ENCODE measurements at regions not wholly inside any gene's neighbourhood (a gene's known extent, or its start where the extent isn't known, plus 50 kb on each side); places are given as distances from the start of the nearest gene placed in this dataset.
"Not testable (repeated sequence)": the region's sequence is repeated elsewhere in the genome, so short reads cannot be mapped to it uniquely, and the experiment has no call there.

DNA sequence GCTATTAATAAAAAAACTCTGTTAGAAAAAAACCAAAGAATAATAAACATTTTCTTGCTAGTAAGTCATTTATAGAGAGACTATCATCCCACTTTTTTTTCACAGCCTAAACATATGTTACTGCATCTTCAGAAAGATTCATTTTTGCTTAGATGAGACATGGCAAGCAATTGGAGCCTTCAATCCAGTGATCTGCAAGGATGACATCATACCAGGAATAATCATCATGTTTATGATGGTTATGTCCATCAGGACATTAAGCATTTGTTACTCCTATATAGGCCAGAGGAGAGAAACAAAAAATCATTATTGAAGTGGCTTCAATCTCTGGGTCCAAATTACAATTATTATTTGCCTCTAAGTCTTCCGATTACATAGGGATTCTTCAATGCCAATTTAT is 626.3 kb upstream of the CCNG1 start:
- no peak for DNase-seq

DNA sequence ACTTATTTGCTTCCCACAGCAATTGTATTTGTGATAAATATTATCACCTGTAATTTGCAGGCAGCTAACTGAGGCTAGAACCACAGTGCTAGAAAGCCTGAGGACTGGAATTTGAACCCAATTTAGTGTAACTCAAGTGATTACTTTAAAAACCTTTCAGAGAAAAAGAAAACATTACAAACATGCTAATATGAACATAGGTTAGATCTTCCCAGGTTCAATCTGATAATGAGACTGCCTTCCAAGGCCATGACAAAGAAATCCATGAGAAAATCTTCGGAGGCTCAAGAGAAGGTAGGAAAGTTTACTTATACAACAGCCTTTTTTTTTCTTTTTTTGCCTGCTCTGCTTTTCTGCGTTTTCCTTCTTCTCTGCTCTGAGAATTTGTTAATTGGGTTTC is 620.6 kb upstream of the CCNG1 start:
- DNase-seq: no peak

DNA sequence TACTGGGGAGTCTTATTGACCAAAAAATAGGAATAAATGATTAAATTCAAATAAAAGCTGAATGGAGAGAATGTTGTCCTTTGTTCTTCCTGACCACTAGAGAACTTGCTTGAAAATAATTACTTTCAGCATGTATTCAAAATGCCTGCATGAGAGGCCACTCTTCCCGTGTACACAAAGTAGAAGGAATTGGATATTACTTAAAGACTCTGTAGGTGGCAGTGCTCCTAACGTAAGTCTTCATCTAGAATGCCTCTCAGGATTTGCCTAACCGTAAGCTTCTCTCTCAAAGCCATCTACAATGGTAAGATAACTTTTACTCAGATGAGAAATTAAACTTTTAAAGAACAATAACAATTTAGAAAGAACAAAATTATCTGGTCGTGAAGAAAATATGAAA is 620.0 kb upstream of the CCNG1 start:
- no peak for DNase-seq

DNA sequence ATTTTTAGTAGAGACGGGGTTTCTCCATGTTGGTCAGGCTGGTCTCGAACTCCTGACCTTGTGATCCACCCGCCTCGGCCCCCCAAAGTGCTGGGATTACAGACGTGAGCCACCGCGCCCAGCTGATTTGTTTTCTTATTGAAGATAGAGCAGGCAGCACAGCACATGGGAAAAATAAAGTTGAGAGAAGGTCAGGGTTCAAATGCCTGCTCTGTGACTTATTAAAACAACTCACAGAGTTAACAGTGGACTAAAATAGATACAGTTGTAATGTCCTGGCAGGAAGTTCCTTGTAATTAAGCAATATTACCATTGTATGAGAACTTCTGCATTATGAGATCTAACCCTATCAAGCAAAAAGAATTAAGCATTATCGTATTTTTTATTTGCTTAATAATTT is 615.7 kb upstream of the CCNG1 start:
- not testable (repeated sequence) for DNase-seq

DNA sequence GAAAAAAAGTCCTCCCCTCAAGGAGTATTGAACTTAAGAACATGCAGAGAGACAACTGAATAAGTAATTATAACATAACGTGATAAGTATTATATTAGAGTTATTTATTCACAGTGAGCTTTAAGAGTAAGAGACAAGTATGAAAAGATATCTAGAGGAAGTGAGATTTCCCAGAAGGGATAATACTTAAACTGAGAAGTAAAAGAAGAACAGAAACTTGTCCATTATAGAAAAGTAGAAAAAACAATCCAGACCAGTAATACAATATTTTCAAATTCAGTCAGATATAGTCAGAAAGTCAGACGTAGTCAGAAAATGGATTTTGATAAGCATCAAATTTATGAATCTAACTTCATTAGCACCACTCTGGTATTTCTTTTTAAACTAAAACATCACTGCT is 613.0 kb upstream of the CCNG1 start:
- no peak for DNase-seq

DNA sequence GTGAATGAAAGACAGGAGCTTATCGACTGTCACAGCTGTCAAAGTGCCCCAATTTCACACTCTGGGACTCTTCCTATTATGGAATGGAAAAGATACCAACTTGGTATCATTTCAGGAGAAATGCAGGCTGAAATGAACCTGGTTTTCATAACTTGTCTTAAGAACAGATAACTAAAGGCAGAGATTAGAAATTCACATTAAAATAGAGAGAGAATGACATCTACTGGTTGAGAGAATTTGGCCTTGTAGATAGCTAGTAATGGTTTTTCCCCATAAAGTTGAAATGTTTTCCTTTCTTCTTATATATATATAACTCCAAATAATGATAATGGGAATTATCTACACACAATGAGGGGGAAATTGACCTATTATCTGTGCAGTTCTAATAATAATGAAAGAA is 600.2 kb upstream of the CCNG1 start:
- no peak for DNase-seq

DNA sequence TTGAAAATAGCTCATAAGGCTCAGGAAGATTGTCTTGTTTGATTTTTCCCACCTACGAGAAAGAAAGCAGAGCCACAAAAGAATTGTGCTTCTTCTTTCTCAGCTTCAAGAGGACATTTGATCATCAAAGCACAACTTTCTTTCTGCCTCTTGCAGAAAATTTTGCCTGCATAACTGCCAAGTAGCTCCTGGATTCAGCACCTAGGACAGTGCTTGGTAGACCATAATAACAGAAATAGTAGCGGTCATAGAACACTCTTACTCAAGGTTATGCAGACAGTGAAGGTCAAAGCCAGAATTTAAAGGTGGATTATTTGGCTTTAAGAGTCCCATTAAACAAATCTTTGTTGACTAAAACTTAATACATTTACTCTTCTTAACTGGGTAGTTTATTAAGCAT is 594.7 kb upstream of the CCNG1 start:
- DNase-seq: no peak

DNA sequence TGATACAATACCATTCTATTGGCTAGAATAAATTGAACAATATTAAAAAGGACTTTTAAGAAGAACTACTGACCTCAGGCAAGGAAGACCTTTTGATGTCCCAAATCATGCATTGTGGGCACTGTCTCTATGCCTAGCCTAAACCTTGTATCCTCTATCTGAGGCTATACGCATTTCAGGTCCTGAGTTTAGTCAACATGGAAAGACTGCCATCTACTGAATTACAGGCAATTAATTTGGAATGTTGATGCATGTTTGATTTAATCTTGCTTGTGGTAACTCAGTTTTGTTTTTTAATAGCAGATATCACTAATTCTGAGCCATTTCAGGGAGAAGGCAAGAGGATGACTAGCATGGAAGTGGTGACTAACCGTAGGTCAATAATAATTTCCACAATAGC is 585.3 kb upstream of the CCNG1 start:
- DNase-seq: no peak

DNA sequence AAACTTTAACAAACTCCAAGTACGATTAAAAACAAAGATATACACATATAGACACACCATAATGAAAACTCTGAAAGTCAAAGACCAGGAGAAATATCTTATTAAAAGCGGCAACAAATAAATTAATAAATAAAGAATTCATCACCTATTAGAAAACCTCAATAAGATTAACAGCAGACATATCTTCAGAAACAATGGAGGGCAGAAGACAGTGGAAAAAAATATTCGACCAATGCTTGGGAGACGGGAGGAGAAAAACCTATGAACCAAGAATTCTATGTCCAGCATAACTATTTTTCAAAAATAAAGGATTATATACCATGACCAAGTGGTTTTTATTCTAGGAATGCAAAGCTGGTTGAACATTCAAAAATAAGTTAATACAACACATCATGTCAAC is 578.6 kb upstream of the CCNG1 start:
- no peak for DNase-seq

DNA sequence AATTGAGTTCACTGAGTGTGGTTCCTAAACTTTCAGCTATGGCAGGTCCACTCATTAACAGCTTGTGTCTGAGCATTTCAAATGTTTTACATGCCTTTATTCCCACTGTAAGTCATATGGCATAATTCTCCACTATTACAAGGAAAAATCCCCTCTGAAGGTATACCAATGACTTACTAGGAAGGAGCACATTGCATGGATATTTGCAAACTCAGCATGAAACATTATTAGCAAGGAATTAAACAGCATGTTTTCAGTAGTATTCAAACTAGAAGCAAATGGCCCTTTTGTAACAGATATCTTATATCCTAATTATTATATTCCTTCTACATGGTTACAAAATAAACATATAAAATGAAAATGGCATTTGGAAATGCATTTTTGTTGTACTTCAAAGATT is 566.4 kb upstream of the CCNG1 start:
- no peak for DNase-seq

DNA sequence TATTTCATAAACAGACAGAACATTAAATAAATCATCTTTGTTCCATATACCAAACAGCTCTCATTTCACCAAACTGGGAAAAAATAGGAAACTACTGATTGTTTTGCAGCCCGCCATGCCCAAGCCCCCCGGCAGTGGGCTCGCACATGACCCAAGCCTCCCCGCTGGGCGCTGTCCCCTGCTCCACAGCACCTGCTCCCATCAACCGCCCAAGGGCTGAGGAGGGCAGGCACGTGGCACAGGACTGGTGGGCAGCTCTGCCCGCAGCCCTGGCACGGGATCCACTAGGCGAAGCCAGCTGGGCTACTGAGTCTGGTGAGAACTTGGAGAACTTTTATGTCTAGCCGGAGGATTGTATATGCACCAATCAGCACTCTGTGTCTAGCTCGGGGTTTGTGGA is 554.8 kb upstream of the CCNG1 start:
- no peak for DNase-seq

DNA sequence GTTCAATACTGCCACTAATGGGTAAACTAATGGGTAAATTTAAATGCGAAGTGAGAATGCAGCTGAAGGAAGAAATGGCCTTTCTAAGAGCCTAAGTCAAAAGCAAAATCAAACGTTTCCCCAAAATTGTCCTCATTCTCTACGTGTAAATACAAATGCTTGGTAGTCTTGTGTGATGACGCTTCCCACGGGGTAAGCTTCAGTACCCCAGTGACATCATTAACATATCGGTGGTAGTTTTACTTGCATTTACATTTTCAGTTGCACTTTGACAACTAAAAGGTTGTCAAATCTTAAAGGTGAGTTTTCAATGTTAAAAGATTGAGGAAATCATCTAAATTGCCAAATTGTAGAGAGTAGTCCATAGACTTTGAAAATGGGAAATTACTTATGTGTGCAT is 550.7 kb upstream of the CCNG1 start:
- DNase-seq: no peak

DNA sequence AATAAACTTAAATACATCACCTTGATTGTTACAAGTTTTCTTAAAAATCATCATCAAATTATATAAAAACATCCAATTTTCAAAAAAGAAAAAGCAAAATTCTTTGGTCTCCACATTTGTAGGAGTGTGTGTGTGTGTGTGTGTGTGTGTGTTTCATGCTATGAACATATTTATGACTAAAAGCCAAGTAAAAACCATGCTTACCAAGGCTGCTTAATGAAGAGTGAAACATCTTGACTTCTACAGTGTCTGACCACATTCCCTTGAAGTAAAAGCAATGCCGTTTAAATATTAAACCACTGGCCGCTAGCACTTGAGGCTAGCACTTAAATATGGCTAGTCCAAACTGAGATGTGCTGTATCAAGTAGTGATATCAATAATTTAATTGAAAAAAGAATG is 549.1 kb upstream of the CCNG1 start:
- DNase-seq: no peak

DNA sequence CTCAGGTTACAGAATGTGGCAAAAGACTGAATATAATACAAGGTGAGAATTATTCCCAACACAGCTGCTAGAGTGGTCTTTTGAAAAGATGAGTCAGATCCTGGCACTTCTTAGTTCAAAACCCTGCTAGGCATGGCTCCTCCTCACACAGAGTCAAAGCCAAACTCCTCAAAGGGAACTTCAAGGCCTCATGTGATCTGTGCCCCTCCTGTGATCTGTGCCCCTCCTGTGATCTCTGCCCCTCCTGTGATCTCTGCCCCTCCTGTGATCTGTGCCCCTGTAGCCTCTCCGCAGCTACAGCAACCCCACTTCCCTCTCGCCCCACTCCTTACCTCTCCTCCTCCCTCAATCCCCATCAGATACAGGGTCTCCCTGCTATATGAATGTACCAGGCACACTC is 525.5 kb upstream of the CCNG1 start:
- no peak for DNase-seq

DNA sequence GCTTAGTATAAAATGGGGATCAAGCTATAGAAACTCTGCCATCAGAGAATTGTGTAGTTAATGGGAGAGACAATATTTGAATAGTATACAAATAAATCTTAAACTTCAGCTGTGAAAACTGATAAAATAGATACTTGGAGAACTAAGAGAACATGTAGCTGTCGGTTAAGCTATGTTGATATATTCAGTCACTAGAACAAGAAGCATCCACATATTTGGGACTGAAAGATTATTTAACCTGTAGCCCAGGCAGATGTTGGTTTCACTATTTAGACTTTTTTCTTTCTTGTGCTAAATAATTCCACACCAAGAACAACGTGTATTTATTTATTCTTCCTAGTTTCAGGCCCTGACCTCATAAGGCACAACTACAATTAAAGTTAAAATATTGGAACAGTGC is 521.0 kb upstream of the CCNG1 start:
- DNase-seq: no peak

DNA sequence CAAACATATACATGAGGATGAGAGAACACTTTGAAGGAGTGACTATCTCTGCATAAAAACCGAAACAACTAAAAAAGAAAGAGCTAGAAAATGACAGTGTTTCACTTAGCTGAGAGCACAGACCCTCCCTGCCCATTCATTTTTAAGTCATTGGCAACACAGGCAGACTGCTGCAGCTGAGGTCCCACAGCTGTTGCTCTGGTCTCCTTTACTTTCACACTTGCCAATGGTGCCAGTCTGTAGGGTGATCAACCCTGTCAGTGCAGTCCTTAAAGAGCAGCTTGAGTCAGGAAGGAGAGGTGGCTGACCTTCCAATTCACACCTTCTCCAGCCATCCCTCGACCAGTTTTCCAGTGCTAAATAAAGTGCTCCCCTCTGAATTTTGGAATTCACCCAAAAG is 508.3 kb upstream of the CCNG1 start:
- no peak for DNase-seq

DNA sequence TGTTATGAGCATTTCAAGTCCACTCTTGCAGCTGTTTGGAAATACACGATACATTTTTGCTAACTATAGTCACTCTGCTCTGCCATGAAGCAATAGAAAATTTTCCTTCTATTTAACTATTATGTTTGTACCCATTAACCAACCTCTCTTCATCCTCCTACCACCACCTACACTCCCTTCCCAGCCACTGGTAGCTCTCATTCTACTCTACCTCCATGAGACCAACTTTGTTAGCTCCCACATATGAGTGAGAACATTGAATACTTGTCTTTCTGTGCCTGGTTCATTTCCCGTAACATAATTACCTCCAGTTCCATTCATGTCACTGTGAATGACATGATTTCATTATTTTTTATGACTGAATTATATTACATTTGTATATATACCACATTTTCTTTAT is 505.9 kb upstream of the CCNG1 start:
- DNase-seq: no peak

DNA sequence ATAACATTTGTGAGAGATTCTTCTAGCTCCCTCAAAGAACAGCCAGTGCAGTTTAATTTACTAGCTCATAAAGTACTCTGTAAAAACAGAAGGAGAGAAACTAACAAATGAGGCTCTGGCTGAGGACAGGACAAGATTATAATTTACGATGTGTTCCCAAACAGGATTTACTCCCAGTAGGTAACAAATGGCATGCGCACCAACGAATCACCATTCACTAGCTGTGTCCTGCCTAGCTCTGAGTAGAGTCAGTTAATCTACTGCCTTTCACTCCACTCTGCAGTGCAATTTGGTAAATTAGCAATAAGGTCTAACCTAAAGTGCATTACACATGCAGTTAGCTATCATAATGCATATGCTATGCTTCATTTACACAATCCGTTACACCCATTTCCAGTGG is 497.4 kb upstream of the CCNG1 start:
- DNase-seq: no peak

DNA sequence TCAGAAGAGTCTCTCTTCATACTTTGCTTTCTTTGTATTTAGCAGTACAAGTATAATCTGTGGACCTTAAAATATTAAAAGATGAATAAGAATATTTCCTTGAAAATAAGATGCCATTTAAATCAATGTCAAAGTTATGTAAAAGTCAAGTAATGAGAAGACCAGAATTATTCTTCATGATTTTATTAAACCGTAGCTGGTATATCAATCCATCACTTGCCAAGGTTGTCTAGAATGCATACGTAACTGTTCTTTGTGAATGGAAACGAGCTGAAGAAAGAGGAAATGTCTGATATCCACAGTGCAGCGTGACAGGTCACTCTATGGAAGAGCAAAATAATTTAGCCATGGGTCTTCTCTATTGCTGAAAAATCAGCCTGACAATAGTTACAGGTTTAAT is 488.7 kb upstream of the CCNG1 start:
- DNase-seq: no peak

DNA sequence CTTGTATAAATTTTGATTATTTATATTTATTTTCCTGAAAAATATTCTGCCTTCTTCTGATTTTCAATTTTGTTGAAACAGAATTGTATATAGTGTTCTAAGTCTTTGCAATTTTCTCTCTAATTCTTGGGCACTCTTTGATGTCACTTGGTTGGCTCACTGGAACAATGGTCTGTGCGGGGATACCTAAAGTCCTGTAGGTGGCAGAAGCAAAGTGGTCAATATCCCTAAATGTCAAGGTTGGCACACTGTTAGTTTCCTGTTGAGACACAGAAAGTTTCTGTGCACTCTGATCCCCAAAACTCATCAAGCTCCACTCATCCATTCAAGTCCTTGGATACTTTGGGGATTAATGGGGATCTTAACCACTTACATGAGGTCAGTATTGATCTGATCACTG is 480.8 kb upstream of the CCNG1 start:
- no peak for DNase-seq

DNA sequence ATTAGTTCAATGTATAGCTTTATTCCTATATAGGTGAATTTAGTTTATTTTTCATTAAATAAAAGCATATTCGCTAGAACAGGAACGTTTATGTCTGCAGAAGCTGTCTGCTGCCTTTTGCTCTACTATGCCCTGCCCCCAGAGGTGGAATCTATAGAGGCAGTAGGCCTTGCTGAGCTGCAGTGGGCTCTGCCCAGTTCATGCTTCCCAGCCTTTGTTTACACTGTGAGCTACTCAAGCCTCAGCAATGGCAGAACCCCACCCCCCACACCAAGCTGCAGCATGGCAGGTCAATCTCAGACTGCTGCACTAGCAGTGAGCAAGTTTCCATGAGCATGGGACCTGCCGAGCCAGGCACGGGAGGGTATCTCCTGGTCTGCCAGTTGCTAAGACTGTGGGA is 473.3 kb upstream of the CCNG1 start:
- not testable (repeated sequence) for DNase-seq

DNA sequence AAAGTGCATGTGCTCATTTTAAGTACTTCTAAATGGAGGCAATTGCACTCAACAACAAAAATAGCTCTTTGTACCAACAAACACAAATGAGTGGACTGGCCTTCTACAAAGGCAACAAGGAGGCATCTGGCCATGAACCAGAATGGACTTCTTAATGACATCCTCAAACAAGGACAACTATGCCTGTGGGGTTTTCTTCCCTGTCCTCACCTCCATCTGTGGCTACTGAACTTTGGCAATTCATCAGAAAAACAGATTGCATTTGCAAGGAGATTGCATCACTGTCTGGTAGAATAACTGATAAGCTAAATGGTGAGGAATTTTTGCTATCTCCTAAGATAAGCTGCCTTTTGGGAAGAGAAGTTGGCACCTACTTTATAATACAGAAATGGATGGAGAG is 447.3 kb upstream of the CCNG1 start:
- no peak for DNase-seq

DNA sequence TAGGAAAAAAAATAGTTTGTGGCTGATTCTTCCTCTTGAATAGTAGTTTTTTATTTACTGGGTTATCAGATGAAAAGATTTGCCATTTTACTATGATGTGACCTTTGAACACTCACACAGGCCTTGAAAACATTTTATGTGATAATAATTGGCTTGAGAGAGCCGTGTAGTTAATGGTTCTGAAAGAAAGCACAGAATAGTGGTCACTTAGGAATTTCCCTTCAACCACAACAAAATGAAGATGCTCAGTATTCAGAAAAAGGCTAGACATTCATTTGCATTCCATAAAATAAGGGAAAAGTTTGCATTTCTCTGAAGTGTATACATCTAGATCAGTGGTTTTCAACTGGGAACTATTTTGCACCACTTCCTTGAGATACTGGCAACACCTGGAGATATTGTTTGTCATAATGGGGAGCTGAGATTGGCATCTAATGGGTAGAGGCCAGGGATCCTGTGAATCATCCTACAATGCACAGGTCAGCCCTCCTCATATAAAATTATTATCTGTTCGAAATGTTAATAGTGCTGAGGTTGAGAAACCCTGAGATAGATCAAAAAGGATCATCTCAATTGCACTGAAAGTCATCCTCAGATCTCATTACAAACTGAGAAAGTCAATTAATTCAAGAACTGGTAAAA is 446.4 kb upstream of the CCNG1 start:
- no peak for DNase-seq

DNA sequence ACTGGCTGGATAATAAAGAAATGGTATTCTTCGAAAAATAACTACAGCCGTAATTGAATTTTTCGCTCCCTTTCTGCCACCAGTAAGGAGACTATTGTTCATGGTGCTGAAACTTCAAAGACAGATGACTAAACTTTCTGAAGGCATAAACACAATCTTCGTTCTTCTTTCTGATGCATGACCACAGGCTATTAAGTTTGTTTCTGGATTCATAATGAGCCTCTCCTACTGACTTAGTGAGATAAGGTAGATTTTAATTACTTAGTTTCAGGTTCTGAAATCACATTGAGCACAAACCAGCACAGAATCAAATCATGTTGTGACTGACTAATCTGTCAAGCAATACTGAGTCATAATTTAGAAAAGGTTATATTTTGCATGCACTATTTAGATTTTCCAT is 441.8 kb upstream of the CCNG1 start:
- DNase-seq: no peak

DNA sequence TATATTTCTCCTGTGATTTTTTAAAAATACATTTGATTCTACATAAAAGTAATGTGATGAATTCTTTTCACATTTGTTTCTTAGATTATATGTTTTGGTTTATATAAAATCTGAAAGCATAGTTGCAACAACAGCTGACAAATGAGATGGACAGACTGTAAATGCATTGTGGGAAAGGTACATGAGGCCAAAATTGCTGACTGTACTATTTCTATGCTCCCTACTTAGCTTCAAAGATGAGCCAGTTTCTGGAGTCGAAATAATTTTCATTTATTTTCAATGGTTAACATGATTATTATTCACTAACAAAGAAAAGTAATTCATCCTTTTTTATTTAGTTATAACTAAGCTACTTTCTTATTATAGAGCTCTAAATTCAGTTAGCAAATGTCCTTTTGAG is 441.3 kb upstream of the CCNG1 start:
- DNase-seq: no peak

DNA sequence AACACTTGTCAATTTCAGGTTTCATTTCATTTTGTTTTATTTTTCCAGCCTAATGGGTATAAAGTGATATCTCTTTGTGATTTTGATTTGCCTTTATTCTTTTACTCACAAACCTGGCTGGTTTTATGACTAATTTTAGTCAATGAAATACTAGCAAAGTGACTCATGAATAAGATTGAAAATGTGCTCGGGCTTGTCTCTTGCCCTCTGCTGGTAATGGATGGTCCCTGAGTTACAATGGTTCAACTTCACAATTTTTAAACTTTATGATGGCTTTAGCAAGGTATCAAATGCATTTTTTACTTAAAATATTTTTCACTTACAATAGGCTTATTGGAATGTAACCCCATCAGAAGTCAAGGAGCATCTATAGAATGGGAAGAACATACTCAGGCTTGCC is 431.4 kb upstream of the CCNG1 start:
- no peak for DNase-seq
